HUES64 (cell line): ENCODE measurements at regions not wholly inside any gene's neighbourhood (a gene's known extent, or its start where the extent isn't known, plus 50 kb on each side); places are given as distances from the start of the nearest gene placed in this dataset.

Experiments used
- H3K27ac ChIP-seq: 2 replicates; pipeline ENCODE4 v1.7.0; 2013; ENCODE audit warnings: low read depth, low read length, inconsistent platforms
- H3K27me3 ChIP-seq: 2 replicates; pipeline ENCODE4 v1.6.1; 2013; ENCODE audit warnings: mild to moderate bottlenecking, low read length; ENCODE audit not compliant: insufficient read depth
- H3K36me3 ChIP-seq: 2 replicates; pipeline ENCODE4 v1.6.1; 2013; ENCODE audit warnings: mild to moderate bottlenecking, low read length; ENCODE audit not compliant: insufficient read depth
- H3K4me1 ChIP-seq: 2 replicates; pipeline ENCODE4 v1.6.1; 2013; ENCODE audit warnings: mild to moderate bottlenecking, low read length, moderate library complexity; ENCODE audit not compliant: insufficient read depth
- H3K4me3 ChIP-seq: 2 replicates; pipeline ENCODE4 v1.5.1; 2013; ENCODE audit warnings: mild to moderate bottlenecking, low read length, moderate library complexity
- H3K9ac ChIP-seq: 2 replicates; pipeline ENCODE4 v1.6.1; 2013; ENCODE audit warnings: mild to moderate bottlenecking, low read depth, low read length
- H3K9me3 ChIP-seq: 2 replicates; pipeline ENCODE4 v1.6.1; 2013; ENCODE audit warnings: low read depth, low read length; ENCODE audit not compliant: insufficient read depth
- WGBS: fragments of 150-250, 120-280 bp; methylation state at CpG from one replicate; pipeline ENCODE4 v1.1.7; 2013; ENCODE audit warnings: missing lambda C conversion rate; 5-methylcytosine and 5-hydroxymethylcytosine counted together

- no peaks in the 10 kb centered on the region for H3K9me3 ChIP-seq
- H3K36me3 ChIP-seq, result no peaks in the 10 kb centered on the region
- H3K4me1 ChIP-seq, result no peaks in the 10 kb centered on the region
- no peaks in the 10 kb centered on the region for H3K27me3 ChIP-seq
- no peak overlapping the region for H3K4me3 ChIP-seq
- no peak overlapping the region for H3K9ac ChIP-seq
- no peak overlapping the region for H3K27ac ChIP-seq
- WGBS, result 96% methylated on average over 16 of the region's 16 CpGs
These were observed 51.5 kb upstream of the SALL3 start for GRCh38 chr18:78928076-78928475.

GRCh38 chr18:78929516-78929915, 50.1 kb upstream of the SALL3 start:
- H3K9ac ChIP-seq, result no peak overlapping the region
- no peaks in the 10 kb centered on the region for H3K4me1 ChIP-seq
- H3K36me3 ChIP-seq, result no peaks in the 10 kb centered on the region
- WGBS, result 97% methylated on average over 15 of the region's 15 CpGs
- H3K9me3 ChIP-seq, result no peaks in the 10 kb centered on the region
- H3K27me3 ChIP-seq, result no peaks in the 10 kb centered on the region
- H3K27ac ChIP-seq, result no peak overlapping the region
- H3K4me3 ChIP-seq, result no peak overlapping the region
